KG1 (cell line): ENCODE measurements at regions not wholly inside any gene's neighbourhood (a gene's known extent, or its start where the extent isn't known, plus 50 kb on each side); places are given as distances from the start of the nearest gene placed in this dataset.
"Not testable (repeated sequence)": the region's sequence is repeated elsewhere in the genome, so short reads cannot be mapped to it uniquely, and the experiment has no call there.

Experiments used
- DNase-seq: peaks from one replicate; lab custom pipeline; 2025; lab: John Stamatoyannopoulos, UW

DNA sequence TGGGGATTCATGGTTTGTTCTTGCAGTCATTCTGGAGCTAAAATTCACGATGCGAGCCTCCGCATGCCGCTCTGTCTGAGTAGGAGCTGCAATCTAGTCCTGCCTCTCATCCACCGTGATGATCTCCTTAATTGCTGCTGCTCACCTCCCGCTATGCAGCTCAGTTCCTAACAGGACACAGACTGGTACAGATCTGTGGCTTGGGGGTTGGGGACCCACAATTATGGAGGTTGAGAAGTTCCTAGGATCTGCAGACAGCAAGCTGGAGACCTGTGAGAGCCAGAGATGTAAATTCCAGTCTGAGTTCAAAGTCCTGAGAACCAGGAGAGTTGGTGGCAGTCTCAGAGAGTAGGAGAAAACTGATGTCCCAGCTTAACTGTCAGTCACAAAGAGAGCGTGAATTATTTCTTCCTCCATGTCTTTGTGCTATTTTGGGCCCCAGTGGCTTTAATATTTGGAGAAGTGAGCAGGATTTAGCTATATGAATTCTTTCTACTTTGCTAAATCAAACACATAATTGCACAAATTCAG, 378.7 kb upstream of the MAN1A1 start:
- DNase-seq: no peak

DNA sequence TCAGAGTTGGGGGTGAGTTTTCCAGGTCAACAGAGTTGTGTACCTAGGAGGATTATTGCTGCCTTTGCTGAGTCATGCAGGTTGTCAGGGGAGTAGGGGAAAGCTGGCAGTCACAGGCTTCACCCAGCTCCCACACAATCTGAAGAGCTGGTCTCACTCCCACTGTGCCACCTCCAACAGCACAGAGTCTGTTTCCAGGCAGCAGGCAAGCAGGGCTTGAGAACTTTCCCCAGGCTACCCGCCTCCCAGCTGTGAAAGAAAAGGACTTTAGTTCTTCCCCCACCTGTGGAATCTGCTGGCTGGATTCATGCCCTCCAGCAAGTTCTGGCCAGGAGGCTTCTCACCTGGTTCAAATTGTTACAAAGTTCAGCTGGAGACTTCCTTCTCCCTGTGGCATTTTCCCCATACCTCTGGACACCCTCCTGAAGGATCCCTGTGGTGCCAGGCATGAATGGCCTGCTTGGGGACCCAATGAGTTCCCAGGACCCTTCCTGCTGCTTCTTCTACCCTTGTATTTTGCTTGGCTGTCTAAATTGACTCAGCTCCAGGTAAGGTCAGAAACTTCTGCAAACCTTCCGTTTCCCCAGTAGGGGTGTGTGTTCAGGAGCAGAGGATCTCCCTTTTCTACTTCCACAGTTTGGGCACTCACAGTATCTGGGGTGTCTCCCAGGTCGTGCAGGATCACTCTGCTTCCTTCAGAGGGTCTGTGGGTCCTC, 378.1 kb upstream of the MAN1A1 start:
- DNase-seq: no peak

DNA sequence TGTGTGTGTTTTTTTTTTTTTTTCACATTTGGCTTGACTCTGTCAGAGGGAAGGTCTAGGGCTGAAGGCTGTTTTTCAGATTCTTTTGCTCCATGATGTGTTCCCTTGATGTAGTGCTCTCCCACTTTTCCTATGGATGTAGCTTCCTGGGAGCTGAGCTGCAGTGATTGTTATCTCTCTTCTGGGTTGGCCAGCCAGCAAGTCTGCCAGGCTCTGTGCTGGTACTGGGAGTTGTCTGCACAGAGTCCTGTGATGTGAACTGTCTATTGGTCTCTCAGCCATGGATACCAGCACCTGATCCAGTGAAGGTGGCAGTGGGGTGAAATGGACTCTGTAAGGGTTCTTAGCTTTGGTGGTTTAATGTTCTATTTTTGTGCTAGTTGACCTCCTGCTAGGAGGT, 377.4 kb upstream of the MAN1A1 start:
- not testable (repeated sequence) for DNase-seq

DNA sequence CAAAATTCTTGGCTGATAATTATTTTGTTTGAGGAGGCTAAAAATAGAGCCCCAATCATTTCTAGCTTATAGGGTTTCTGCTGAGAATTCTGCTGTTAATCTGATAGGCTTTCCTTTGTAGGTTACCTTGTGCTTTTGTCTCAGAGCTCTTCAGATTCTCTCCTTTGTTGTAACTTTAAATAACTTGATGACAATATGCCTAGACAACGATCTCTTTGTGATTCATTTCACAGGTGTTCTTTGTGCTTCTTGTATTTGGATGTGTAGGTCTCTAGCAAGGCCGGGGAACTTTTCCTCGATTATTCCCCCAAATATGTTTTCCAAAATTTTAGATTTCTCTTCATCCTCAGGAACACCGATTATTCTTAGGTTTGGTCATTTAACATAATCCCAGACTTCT, 376.5 kb upstream of the MAN1A1 start:
- no peak for DNase-seq

DNA sequence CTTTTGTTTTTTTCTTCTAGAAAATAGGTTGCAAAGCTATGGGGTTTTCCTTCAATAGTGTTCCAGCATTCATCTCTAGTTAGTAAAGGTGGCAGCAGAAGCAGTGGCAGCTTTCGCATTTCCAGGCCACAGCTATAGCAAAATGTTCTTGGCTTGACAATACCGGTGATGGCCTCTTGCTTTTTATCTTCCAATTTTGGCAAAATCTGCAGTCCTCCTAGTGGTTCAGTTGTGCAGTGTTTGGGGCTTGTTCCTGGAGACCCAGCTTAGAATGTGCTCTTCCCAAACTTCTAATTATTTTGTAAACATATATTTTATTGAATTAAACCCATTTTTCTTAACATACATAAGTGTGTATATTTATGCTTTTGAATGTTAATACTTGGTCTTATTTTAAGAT, 370.6 kb upstream of the MAN1A1 start:
- no peak for DNase-seq

DNA sequence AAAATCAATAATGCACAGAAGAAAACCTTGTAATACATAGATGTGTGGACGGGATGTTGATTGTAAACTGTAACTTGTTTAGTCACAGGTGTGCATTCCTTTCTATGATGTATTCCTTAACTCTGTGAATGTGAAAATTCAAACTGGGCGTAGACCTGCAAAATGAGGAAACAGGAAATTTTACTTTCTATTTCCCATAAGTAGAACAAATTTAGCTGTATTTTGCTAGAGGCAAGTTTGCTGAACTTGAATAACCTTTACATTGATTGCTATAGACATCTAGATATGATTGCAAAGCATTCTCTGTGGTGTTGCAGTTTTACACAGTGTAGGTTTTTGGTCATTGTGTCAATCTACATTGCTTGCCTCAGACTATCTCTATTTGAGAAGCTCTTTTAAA, 368.4 kb upstream of the MAN1A1 start:
- no peak for DNase-seq

DNA sequence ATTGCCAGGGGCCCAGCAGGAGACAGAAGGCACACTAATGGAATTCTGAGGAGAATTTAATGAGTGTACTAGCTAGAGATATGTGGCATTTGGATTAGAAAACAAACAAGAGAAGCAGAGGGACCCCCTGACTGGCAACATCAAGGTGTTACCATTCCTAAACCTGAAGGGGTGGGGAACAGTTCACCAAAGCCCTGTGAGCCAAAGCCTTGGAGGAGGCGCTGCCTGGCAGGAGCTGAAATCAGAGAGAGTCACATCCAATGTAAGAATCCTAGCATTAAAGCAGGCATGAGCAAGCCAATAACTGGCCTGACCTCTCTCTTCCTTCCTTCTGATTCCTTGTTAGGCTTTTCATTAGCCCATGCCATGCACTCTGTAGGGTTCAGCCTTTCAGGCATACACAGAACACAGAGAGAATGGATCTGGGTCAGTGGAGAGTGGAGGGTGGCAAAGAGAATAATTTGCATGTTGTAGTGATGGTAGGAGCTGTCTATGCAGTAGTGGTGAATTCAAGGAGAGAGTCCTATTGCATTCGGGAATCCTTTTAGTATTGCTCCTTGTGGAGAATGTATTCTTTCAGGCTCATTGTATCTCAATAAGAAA, 367.2 kb upstream of the MAN1A1 start:
- no peak for DNase-seq

DNA sequence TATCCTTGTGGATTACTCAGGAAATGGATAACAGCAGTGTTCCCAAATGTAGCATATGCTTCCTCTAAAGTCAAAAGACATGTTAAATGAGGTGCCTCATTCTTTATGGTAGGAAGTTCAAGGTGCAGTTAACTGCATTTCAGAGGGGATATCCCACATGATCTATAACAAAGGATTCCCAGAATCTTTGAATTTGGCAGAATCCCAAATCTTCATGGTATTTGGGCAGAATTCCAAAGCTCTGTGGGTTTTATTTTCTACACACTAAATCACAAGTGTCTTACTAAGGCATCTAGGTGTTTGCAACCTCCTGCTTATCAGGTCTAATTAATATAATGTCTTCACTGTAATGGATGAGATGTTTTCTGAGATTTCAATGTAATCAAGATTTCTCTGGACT, 364.3 kb upstream of the MAN1A1 start:
- DNase-seq: no peak

DNA sequence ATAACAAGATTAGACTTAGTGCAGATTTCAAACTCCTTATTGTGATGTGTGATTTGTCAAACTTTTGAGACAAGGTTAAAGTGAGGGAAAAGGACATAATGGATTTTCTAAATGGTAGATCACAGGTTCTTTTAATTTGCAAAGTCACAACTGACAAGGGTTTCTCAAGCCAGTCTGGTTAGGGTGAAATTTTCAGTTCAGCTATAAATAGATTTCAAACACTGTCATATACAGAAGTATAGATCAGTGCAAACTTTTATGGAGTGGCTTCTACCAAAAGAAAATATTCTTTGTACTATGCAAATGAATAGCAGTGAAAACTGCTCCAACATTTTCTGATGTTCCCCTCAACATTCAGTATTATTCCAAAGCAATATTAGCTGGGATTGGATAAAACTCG, 337.1 kb upstream of the MAN1A1 start:
- DNase-seq: no peak

DNA sequence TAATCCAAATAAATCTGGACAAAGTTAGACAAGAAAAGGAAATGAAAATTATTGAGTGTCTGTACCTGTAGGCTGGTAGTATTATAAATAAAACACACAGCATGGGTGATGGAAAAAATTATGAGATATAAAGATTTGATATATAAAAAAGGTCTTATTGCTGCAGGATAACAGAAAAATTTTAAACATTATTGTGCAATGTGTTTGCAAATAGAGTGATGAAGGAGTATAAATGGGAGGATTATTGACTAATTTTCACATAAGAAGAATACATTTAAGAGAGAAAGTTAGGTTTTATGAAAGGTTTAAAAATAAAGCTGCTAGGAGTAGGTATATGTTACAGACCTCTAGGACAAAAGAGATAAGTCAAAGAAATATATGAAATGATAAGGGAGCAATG, 336.7 kb upstream of the MAN1A1 start:
- DNase-seq: no peak

DNA sequence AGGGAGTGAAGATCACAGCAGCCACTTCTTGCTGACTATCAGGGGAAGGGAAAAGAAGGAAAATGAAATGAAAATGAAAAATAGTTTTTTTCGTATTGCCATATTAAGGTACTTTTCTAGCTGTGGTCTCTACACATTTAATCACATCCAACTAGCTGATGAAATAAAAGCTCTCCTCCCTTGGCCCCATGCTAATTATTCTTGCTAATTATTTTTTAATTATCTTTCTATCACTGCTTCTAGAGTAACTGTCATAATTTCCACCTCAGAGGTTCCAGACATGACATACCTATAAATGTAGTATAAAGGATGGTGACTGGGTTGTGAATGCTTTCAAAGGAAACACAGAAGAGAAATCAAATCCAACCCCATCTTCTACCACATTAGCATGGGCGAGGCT, 334.1 kb upstream of the MAN1A1 start:
- DNase-seq: no peak

DNA sequence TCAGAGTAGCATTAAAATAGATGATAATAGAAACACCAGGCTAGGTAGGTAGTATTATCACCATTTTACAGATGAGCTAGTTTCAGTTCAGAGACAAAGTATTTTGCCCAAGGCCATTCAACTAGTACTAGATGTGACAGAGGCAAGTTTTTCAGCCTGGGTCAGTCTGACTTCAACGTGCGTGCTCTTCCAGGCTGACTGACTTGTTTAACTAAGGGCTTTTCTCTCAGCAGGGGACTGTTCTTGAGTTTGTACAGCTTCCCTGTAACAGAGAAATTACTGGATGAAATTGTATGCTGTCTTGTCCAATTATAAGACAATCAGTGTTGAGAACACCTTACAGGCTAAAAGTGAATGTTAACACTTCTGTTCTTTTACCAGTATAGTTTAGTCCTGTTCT, 333.5 kb upstream of the MAN1A1 start:
- no peak for DNase-seq

DNA sequence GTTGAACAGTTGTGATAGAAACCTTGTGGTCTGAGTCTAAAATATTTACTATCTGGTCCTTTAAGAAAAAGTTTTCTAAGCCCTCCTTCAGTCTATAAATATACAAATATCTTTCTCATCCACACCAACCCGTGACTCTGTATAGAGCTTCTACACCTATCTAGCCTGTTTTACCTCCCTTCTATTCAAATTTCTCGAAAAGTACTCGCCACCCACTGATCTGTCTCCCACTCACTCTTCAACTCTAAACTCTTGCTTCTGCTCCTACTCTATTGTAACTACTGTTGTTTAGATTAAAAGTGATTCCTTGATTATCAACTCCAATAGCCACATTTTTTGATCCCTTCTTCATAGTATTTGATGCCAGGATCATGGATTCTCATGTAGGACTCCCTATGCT, 329.4 kb upstream of the MAN1A1 start:
- no peak for DNase-seq

DNA sequence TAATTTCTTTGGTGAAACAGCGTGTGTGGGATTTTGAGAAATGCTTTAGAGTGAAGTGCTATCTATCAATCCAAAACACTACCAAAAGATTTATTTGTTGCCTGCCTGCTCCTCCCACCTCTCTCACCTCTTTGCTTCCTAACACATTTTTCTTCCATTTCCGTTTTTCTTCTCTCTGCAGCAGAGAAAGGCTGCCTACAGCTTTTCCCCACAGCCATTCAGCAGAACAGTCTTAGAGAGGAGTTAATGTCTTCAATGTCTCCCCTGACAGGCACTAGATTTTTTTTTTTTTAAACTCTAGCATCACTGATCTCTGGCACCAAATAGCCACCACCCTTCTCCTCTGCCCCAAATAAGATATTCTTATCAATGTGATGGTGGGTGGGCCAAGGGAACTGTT, 327.8 kb upstream of the MAN1A1 start:
- DNase-seq: no peak

DNA sequence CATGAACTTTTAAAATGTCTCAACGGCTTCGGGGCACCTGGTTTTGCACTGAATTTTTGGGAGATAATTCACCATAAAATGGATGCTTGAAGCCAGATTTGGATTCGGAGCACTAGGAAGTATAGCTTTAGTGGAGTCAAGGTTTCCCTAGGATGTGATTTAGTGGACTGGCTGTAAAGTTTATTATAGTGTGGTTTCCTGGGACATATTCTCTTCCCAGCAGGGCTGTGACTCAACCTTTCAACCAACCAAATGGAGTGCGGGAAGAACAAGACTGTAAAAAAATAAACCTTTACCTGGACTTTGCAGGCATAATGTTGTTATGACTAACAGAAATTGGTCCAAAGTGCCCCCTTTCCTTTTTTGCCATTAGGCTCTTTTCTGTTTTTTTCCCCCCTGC, 327.4 kb upstream of the MAN1A1 start:
- DNase-seq: no peak

DNA sequence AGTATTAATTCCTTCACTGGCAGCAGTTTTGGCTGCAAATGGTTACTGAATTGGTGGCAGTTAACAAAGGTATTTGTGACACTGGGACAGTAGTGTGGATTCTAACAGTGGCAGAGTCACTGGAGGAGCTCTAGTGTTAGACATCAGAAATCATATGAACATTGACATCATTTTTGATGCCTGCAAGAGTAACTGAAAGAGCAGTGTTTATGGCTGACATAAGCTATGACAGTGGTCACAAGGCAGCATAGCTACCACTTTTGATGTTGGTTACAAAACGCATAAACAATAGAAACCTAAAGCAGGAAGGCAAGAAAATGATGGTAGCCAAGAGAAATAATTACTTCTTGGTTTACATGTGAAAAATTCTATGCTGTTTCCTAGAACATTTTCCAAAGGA, 326.7 kb upstream of the MAN1A1 start:
- DNase-seq: no peak

DNA sequence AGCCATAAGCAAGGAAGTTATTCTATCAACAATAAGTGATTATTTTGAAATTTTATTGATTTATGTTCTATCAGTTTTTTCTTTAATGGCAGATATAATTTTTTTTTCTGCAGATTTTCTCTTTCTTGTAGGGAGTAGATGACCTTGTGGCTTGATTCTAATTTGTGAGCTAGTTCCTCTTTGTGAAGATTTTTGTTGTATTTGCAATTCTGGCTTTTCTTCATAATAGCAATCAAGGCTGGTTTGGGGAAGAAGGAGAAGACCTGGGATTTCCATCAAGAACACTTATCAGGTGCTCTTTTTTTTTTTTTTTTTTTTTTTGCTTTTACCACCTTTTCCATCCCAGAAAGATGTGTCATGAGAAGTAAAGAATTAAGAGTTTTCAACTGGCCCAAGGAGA, 324.2 kb upstream of the MAN1A1 start:
- DNase-seq: no peak

DNA sequence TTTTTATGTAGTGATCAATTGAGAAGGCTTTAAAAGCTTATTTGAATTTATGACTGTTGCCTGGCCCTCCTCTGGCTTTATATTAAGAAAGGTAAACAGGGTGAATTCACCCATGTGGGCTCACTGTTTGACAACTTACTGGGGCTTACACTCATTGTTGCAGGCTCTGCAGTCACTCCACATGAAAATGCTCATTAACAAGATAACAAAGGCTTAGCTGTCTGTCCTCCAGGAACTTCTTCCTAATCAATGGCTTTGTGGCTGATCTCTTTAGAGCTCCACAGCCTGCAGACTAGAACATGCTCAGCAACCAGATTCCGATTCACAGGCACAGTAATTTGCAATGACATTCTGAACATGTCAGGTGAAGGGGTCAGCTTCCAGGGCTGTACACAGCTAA, 323.2 kb upstream of the MAN1A1 start:
- DNase-seq: no peak

DNA sequence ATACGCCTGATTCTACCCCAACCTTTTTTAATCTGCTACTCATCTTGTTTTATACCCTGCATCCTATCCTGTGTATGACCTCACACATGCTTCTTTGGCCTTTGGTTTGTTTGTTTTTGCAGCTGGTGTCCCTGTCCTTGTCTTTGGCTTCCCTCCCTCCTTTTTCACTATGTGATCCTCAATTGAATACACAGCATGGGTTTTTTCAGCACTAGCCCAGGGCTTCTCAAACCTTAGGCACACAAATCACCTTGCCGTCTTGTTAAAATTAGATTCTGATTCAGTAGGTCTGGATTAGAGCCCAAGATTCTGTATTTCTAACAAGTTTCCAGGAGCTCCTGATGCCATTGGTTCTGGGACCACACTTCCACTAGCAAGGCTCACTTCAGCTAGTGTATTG, 321.5 kb upstream of the MAN1A1 start:
- no peak for DNase-seq

DNA sequence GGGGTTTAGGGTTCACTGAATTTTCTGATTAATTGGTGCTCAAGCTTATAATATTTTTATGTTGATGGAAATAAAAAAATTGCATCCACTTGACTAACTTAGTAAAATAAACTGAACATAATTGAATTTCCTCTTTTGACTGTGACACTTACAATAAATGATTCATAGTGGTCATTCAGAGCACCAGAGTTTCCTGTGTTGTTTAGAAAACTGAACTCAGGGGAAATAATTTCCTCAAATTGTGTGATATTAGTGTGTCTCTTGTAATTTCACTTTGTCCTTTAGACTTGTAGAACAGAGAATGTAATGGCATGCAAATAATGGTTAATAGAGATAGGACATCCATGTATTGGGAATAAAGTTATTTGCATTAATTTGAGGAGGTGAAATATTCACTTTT, 319.7 kb upstream of the MAN1A1 start:
- DNase-seq: no peak

DNA sequence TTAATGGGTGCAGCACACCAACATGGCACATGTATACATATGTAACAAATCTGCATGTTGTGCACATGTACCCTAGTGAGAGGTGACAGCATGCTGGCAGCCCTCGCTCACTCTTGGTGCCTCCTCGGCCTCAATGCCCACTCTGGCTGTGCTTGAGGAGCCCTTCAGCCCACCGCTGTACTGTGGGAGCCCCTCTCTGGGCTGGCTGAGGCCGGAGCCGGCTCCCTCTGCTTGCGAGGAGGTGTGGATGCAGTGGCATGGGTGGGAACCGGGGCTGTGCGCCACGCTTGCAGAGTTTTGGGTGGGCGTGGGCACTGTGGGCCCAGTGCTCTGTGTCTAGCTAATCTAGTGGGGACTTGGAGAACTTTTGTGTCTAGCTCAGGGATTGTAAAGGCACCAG, 315.9 kb upstream of the MAN1A1 start:
- DNase-seq: not testable (repeated sequence)

DNA sequence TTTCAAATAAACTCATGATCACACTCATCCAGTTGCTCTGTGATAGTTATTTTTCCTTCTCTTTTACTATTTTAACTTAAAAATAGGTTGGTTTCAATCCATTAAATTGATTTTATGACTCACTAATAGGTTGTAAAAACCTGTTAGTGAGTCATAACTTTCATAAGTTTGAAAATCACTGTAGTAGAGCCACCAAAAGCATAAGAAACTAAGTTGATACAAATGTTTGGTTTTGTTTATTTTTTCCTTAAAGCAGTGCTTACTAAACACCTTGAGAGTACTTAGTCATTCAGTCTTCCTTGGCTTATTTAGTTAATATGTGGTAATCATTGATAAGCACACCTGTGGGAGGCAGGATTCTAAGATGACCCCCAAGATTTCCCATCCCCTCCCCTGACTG, 312.1 kb upstream of the MAN1A1 start:
- no peak for DNase-seq

DNA sequence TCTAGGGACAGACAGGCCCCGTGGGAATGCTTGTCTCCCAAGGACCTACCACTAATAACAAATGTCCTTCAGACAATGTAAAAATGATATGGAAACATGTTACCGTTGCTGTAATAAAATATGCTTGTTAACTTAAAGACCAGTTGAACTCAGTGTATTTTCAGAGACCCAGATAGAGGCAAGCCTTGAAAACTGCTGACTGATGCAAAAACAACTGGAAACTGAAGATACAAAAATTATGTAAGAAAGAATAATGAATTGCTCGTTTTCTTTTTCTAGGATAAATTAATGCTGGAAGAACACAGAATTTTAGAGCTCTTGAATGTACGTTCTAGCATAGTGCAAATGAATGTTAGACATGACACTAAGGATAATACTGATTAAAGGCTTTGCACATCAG, 311.5 kb upstream of the MAN1A1 start:
- no peak for DNase-seq

DNA sequence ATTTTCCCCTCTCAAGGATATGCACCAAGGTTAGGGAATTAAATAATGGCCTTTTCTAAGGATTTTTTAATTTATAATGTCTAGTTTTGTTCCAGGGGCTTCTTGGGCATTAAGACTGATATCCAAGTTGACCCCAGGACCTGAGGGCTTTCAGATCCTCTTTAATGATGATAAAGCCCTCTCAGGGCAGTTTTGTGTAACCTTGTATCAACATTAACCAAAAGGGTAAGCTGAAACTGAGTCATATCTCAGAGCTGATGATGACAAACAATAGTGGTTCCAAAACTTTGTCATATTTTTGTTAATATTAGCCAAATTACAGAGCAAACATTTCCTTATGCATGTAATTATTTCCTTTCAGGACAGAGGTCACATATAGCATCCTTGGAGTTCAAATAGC, 309.4 kb upstream of the MAN1A1 start:
- no peak for DNase-seq
